ENCODE measurements at regions not wholly inside any gene's neighbourhood (a gene's known extent, or its start where the extent isn't known, plus 50 kb on each side); places are given as distances from the start of the nearest gene placed in this dataset.
A peak's percentile ranks its signal among the peaks of the same experiment; 100 is the strongest.

DNA sequence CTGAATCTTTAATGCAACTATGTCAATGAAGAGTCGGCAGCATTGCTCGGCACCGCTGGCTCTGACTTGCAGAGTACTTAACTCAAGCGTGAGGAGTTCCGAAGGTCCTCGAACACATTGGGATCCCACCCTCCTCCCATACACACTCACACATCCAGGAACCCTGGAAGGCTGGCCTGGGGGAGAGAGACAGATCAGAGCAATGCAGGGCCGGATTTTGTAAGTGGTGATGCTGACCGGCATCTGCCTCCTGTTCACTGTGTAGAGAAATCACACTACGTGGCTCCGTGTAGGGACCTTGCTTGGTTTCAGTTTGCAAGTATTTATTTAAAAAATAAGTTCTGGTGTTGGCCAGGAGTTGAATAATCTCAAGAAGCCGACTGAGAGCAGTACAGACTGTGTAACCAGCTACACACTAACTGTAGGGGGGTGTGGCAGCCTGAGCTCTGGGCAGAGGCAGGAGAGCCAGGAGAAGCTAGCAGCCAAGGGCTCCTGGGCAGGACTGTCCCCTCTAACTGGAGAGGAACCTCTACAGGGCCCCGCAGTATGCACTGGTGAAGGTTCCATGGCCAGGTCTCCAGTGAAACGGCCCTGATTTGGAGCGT lies 190.2 kb upstream of the TNRC6C start:
- no peak overlapping the region for H3K4me3 ChIP-seq (ENCODE audit: low read depth, low read length)
- peaks cover 0 to 12% (median 7%) of the 10 kb centered on the region in 4 donors for H3K4me1 Mint-ChIP-seq
- H3K4me3 Mint-ChIP-seq: no peak overlapping the region
- ATAC-seq (ENCODE audit: low read depth in 2 of 2): no peak
- H3K27me3 Mint-ChIP-seq: peaks cover 4% of the 10 kb centered on the region
- H3K27me3 ChIP-seq (ENCODE audit: control insufficient read depth, insufficient read depth, low read length): no peaks in the 10 kb centered on the region
- H3K4me1 ChIP-seq (ENCODE audit: control insufficient read depth, insufficient read depth, low read length, poor library complexity, severe bottlenecking): peaks cover 9% of the 10 kb centered on the region
- peak overlapping the region in 1 of 3 donors; percentile 16 for H3K27ac Mint-ChIP-seq
- DNase-seq: no peak
- H3K36me3 ChIP-seq (ENCODE audit: control insufficient read depth, insufficient read depth, low read length): no peaks in the 10 kb centered on the region
- no peaks in the 10 kb centered on the region for H3K9me3 Mint-ChIP-seq
- no peak overlapping the region for H3K27ac ChIP-seq (ENCODE audit: insufficient read depth, low read length, poor library complexity, severe bottlenecking)
- no peaks in the 10 kb centered on the region for H3K36me3 Mint-ChIP-seq
- no peaks in the 10 kb centered on the region for H3K9me3 ChIP-seq (ENCODE audit: control insufficient read depth in 2 of 2, low read length in 2 of 2)

DNA sequence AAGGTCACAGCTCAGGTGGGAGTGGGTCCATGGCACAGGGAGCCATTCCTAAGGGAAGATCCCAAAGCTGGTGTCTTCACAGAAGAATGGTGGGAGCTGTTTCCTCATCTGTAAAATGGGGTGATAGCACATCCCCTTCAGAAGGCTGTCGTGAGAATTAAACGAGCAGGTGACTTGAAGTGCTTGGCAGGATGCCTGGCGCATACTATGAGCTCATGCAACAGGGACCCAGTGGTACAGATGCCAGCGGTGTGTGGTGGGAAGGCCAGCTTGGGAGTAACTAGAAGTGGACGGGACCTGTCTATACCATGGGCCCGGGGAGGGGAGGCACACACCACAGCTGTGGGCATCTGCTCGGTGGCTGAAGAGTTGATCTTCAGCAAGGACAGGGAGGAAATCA lies 189.3 kb upstream of the TNRC6C start:
- Mint-ChIP-seq H3K4me3 (no peak overlapping the region), H3K9me3 (no peaks in the 10 kb centered on the region), H3K4me1 (peaks cover 0 to 13% (median 7%) of the 10 kb centered on the region in 4 donors), H3K27ac (no peak overlapping the region), H3K36me3 (no peaks in the 10 kb centered on the region), H3K27me3 (peaks cover 4% of the 10 kb centered on the region)
- Histone ChIP-seq H3K4me1 (ENCODE audit: control insufficient read depth, insufficient read depth, low read length, poor library complexity, severe bottlenecking) (peaks cover 9% of the 10 kb centered on the region), H3K36me3 (ENCODE audit: control insufficient read depth, insufficient read depth, low read length) (no peaks in the 10 kb centered on the region), H3K4me3 (ENCODE audit: low read depth, low read length) (no peak overlapping the region), H3K9me3 (ENCODE audit: control insufficient read depth in 2 of 2, low read length in 2 of 2) (no peaks in the 10 kb centered on the region), H3K27ac (ENCODE audit: insufficient read depth, low read length, poor library complexity, severe bottlenecking) (no peak overlapping the region), H3K27me3 (ENCODE audit: control insufficient read depth, insufficient read depth, low read length) (no peaks in the 10 kb centered on the region)
- ATAC-seq (ENCODE audit: low read depth in 2 of 2) (no peak), DNase-seq (no peak)

DNA sequence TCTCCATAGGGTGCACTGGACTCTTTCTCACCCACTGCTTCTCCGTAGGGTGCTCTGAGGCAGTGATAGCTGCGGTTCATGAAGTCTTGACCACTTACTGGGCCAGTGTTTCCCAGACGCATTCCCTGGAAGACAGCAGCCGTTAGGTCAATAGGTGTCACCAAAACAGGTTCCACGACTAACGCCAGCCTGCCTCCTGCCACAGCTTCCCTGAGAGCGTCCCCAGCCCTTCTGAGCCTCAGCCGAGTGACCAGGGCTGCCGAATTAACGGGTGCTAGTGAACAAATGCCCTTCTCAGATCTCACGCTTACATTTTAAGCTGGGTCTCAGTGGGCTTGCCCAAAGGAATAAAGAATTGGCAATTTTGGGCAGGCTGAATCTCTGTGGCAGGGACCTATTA lies 188.7 kb upstream of the TNRC6C start:
- Mint-ChIP-seq H3K27me3 (peaks cover 4% of the 10 kb centered on the region), H3K9me3 (no peaks in the 10 kb centered on the region), H3K27ac (no peak overlapping the region), H3K4me3 (no peak overlapping the region), H3K4me1 (peaks cover 0 to 13% (median 7%) of the 10 kb centered on the region in 4 donors), H3K36me3 (no peaks in the 10 kb centered on the region)
- peaks cover 9% of the 10 kb centered on the region for H3K4me1 ChIP-seq (ENCODE audit: control insufficient read depth, insufficient read depth, low read length, poor library complexity, severe bottlenecking)
- H3K27me3 ChIP-seq (ENCODE audit: control insufficient read depth, insufficient read depth, low read length): no peaks in the 10 kb centered on the region
- DNase-seq (no peak), ATAC-seq (ENCODE audit: low read depth in 2 of 2) (no peak)
- no peak overlapping the region for H3K4me3 ChIP-seq (ENCODE audit: low read depth, low read length)
- no peaks in the 10 kb centered on the region for H3K36me3 ChIP-seq (ENCODE audit: control insufficient read depth, insufficient read depth, low read length)
- H3K9me3 ChIP-seq (ENCODE audit: control insufficient read depth in 2 of 2, low read length in 2 of 2): no peaks in the 10 kb centered on the region
- no peak overlapping the region for H3K27ac ChIP-seq (ENCODE audit: insufficient read depth, low read length, poor library complexity, severe bottlenecking)

DNA sequence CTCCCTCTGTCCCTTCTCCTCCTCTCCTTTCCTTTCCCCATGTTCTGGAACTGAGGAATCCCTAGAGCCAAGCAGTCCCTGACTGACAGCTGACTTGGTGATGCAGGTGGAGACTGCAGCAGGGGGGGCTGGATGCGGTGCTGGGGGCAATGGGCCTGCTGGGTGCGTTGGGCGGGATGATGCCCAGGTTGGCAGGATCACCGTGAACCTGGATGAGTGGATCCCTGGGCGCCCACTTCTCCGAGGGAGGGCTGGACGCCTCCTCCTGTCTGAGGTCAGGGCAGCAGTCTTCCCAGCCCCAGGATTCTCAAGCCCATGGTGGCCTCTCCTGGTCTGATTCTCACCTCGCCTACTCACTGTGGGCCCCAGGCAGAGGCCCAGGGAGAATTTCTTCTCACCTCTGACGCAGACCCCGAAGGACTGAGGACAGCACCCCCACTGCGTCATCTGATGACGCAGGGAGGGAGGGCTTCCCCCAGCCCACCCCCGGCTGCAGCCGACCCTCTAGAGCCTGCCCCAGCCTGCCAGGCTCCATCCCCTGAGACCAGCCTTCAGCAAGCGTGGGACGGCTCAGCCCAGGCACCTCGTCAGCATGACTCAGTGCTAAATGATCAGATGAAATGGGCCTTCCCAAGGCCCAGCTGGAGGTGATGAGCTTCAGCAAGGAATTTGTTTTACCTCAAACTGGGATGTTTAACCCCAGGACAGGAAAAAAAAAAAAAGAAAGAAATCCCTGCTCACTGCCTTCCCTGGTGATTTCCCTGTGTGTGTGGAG lies 188.0 kb upstream of the TNRC6C start:
- H3K27me3 Mint-ChIP-seq: peaks cover 4% of the 10 kb centered on the region
- H3K9me3 Mint-ChIP-seq: no peaks in the 10 kb centered on the region
- H3K4me3 Mint-ChIP-seq: no peak overlapping the region
- ATAC-seq (ENCODE audit: low read depth in 2 of 2) (no peak), DNase-seq (no peak)
- H3K36me3 Mint-ChIP-seq: no peaks in the 10 kb centered on the region
- Histone ChIP-seq H3K9me3 (ENCODE audit: control insufficient read depth in 2 of 2, low read length in 2 of 2) (no peaks in the 10 kb centered on the region), H3K4me1 (ENCODE audit: control insufficient read depth, insufficient read depth, low read length, poor library complexity, severe bottlenecking) (peaks cover 9% of the 10 kb centered on the region), H3K4me3 (ENCODE audit: low read depth, low read length) (no peak overlapping the region), H3K27ac (ENCODE audit: insufficient read depth, low read length, poor library complexity, severe bottlenecking) (no peak overlapping the region), H3K27me3 (ENCODE audit: control insufficient read depth, insufficient read depth, low read length) (no peaks in the 10 kb centered on the region), H3K36me3 (ENCODE audit: control insufficient read depth, insufficient read depth, low read length) (no peaks in the 10 kb centered on the region)
- no peak overlapping the region for H3K27ac Mint-ChIP-seq
- peaks cover 0 to 13% (median 8%) of the 10 kb centered on the region in 4 donors for H3K4me1 Mint-ChIP-seq

DNA sequence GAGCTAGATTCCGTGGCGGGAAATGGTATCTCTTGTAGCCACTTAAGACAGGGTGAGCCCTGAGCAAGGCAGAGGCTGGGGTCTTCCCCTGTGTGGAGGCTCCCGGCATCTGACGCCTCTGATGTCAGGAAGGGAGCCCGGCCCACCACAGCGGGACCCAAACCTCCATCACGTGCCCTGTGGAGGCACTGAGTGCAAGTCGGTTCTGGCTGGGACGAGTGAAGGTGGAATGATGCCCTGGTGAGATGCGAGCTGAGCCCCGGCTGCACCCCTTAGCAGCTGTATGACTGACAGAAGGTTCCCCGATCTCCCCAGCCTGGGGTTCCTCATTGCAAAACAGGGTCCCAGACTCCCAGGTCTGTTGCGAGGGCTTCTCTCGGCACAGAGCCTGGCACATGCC lies 187.4 kb upstream of the TNRC6C start:
- H3K27ac ChIP-seq (ENCODE audit: insufficient read depth, low read length, poor library complexity, severe bottlenecking): no peak overlapping the region
- H3K9me3 ChIP-seq (ENCODE audit: control insufficient read depth in 2 of 2, low read length in 2 of 2): no peaks in the 10 kb centered on the region
- H3K4me1 Mint-ChIP-seq: peaks cover 0 to 13% (median 8%) of the 10 kb centered on the region in 4 donors
- H3K27ac Mint-ChIP-seq: no peak overlapping the region
- ATAC-seq (ENCODE audit: low read depth in 2 of 2): no peak
- no peaks in the 10 kb centered on the region for H3K9me3 Mint-ChIP-seq
- peaks cover 4% of the 10 kb centered on the region for H3K27me3 Mint-ChIP-seq
- H3K4me3 ChIP-seq (ENCODE audit: low read depth, low read length): no peak overlapping the region
- no peaks in the 10 kb centered on the region for H3K36me3 ChIP-seq (ENCODE audit: control insufficient read depth, insufficient read depth, low read length)
- H3K4me3 Mint-ChIP-seq: no peak overlapping the region
- H3K27me3 ChIP-seq (ENCODE audit: control insufficient read depth, insufficient read depth, low read length): no peaks in the 10 kb centered on the region
- H3K36me3 Mint-ChIP-seq: no peaks in the 10 kb centered on the region
- H3K4me1 ChIP-seq (ENCODE audit: control insufficient read depth, insufficient read depth, low read length, poor library complexity, severe bottlenecking): peaks cover 9% of the 10 kb centered on the region
- no peak for DNase-seq

DNA sequence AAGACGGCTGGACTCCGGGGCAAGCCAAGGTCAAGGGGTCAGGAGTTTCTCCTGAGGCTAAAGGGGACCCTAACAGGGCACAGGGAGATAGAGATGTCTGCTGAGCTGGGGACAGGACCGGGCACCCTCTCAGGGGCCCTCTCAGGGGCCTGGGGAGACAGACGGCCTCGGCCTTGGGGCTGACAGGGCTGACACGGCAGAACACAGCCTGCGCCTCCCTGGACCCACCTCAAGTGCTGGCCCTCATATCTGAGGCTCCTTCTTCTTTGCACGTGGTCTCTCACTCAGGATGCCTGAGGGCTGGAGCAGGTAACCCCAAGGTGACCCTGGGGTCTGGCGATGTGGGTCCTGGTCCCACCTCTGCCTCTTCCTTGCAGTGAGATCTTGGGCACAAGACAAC lies 186.9 kb upstream of the TNRC6C start:
- H3K4me1 ChIP-seq (ENCODE audit: control insufficient read depth, insufficient read depth, low read length, poor library complexity, severe bottlenecking): peaks cover 9% of the 10 kb centered on the region
- Mint-ChIP-seq H3K36me3 (no peaks in the 10 kb centered on the region), H3K4me3 (no peak overlapping the region), H3K4me1 (peaks cover 0 to 13% (median 8%) of the 10 kb centered on the region in 4 donors), H3K27me3 (peaks cover 4% of the 10 kb centered on the region), H3K9me3 (no peaks in the 10 kb centered on the region), H3K27ac (no peak overlapping the region)
- no peak overlapping the region for H3K4me3 ChIP-seq (ENCODE audit: low read depth, low read length)
- H3K36me3 ChIP-seq (ENCODE audit: control insufficient read depth, insufficient read depth, low read length): no peaks in the 10 kb centered on the region
- no peak overlapping the region for H3K27ac ChIP-seq (ENCODE audit: insufficient read depth, low read length, poor library complexity, severe bottlenecking)
- H3K27me3 ChIP-seq (ENCODE audit: control insufficient read depth, insufficient read depth, low read length): no peaks in the 10 kb centered on the region
- ATAC-seq (ENCODE audit: low read depth in 2 of 2) (no peak), DNase-seq (no peak)
- no peaks in the 10 kb centered on the region for H3K9me3 ChIP-seq (ENCODE audit: control insufficient read depth in 2 of 2, low read length in 2 of 2)

DNA sequence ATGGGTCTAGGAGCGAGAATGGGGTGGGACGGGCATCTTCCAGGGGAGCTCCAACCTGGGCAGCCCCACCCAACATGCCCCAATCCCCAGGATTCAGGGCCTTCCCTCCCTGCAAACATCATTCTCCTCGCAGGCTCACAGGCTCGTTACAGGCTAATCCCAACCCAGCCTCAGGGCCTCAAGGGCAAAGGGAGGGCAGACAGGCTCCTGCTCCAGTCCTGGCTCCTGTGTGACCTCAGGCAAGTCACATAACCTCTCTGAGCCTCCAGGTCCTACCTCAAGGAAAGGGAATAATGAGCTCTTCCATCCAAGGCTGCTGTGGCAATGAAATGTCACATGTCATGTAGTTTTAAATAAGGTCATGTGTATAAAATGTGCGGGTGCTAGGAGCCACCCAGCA lies 186.5 kb upstream of the TNRC6C start:
- H3K4me3 Mint-ChIP-seq: peak overlapping the region in 1 of 4 donors; percentile 57
- DNase-seq: no peak
- H3K9me3 Mint-ChIP-seq: no peaks in the 10 kb centered on the region
- H3K27ac Mint-ChIP-seq: no peak overlapping the region
- no peaks in the 10 kb centered on the region for H3K36me3 Mint-ChIP-seq
- H3K27me3 Mint-ChIP-seq: peaks cover 4% of the 10 kb centered on the region
- peaks cover 0 to 13% (median 8%) of the 10 kb centered on the region in 4 donors for H3K4me1 Mint-ChIP-seq
- Histone ChIP-seq H3K4me1 (ENCODE audit: control insufficient read depth, insufficient read depth, low read length, poor library complexity, severe bottlenecking) (peaks cover 9% of the 10 kb centered on the region), H3K4me3 (ENCODE audit: low read depth, low read length) (no peak overlapping the region), H3K36me3 (ENCODE audit: control insufficient read depth, insufficient read depth, low read length) (no peaks in the 10 kb centered on the region), H3K27ac (ENCODE audit: insufficient read depth, low read length, poor library complexity, severe bottlenecking) (no peak overlapping the region), H3K27me3 (ENCODE audit: control insufficient read depth, insufficient read depth, low read length) (no peaks in the 10 kb centered on the region), H3K9me3 (ENCODE audit: control insufficient read depth in 2 of 2, low read length in 2 of 2) (no peaks in the 10 kb centered on the region)
- ATAC-seq (ENCODE audit: low read depth in 2 of 2): no peak

DNA sequence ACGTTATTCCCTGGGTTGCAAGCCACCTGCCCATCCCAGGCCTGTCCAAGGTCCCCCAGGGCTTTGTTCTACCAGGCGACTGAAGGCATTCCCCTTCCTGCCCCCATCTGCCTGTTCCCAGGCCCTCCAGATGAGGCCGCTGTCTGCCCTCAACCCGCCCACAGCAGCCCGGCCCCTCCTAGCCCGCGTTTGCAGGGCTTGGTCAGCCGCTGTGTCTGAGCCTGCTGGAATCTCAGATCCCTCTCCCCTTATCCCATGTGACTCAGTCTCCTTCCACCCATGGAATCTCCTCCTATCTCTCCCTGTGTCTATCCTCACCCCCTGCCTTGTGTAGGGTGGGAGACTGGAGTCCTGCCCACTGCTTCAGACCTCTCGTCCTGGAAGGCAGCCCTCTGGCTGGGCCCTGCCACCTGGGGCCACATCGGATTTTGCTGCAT lies 186.0 kb upstream of the TNRC6C start:
- Mint-ChIP-seq H3K4me3 (peak overlapping the region in 1 of 4 donors; percentile 57), H3K9me3 (no peaks in the 10 kb centered on the region), H3K36me3 (no peaks in the 10 kb centered on the region), H3K27ac (peak overlapping the region in 2 of 3 donors; percentile 31 to 82), H3K4me1 (peaks cover 0 to 13% (median 8%) of the 10 kb centered on the region in 4 donors), H3K27me3 (peaks cover 4% of the 10 kb centered on the region)
- no peaks in the 10 kb centered on the region for H3K9me3 ChIP-seq (ENCODE audit: control insufficient read depth in 2 of 2, low read length in 2 of 2)
- no peak overlapping the region for H3K27ac ChIP-seq (ENCODE audit: insufficient read depth, low read length, poor library complexity, severe bottlenecking)
- H3K4me1 ChIP-seq (ENCODE audit: control insufficient read depth, insufficient read depth, low read length, poor library complexity, severe bottlenecking): peaks cover 9% of the 10 kb centered on the region
- no peaks in the 10 kb centered on the region for H3K27me3 ChIP-seq (ENCODE audit: control insufficient read depth, insufficient read depth, low read length)
- DNase-seq (peak; percentile 35 to 56 (median 54)), ATAC-seq (ENCODE audit: low read depth in 2 of 2) (peak; percentile 81 to 85)
- no peaks in the 10 kb centered on the region for H3K36me3 ChIP-seq (ENCODE audit: control insufficient read depth, insufficient read depth, low read length)
- H3K4me3 ChIP-seq (ENCODE audit: low read depth, low read length): no peak overlapping the region
